ENCODE measurements at regions not wholly inside any gene's neighbourhood (a gene's known extent, or its start where the extent isn't known, plus 50 kb on each side); places are given as distances from the start of the nearest gene placed in this dataset.
"Not testable (repeated sequence)": the region's sequence is repeated elsewhere in the genome, so short reads cannot be mapped to it uniquely, and the experiment has no call there.

- not testable (repeated sequence) for TF ChIP-seq POLR2A (IDR thresholded peaks at IDR 0.05; ENCODE audit: low read depth, low read length); CTCF (IDR thresholded peaks at IDR 0.05; ENCODE audit: extremely low read depth in 1 of 2, insufficient read depth in 1 of 2, low read depth in 1 of 2, low read length in 2 of 2); POLR2AphosphoS5 (IDR thresholded peaks at IDR 0.05; ENCODE audit: insufficient read depth, low read depth, low read length); EZH2 (IDR thresholded peaks at IDR 0.05; ENCODE audit: borderline replicate concordance, low read depth, low read length, severe bottlenecking); JUN (IDR thresholded peaks at IDR 0.05; ENCODE audit: borderline replicate concordance, insufficient read depth, insufficient read length, low read depth); MAX (IDR thresholded peaks at IDR 0.05; ENCODE audit: insufficient read depth, insufficient read length); FOS (IDR thresholded peaks at IDR 0.05; ENCODE audit: borderline replicate concordance, insufficient read depth, low read length); MYC (IDR thresholded peaks at IDR 0.05; ENCODE audit: low read depth, low read length); GATA2 (IDR thresholded peaks at IDR 0.05; ENCODE audit: insufficient read depth, insufficient read length, low read depth, low read length)
These were observed 210.7 kb upstream of the RPL34 start for GRCh38 chr4:108409691-108410090.

Data from endothelial cell of umbilical vein (primary cell).